Transverse colon (tissue), 4 donors: ENCODE measurements at regions not wholly inside any gene's neighbourhood (a gene's known extent, or its start where the extent isn't known, plus 50 kb on each side); places are given as distances from the start of the nearest gene placed in this dataset.

Experiments
- CTCF ChIP-seq, 5 experiments: fragments of 200-600 bp in 3 of 5; fragments of 450-650 bp in 2 of 5; sonication (generic) in 3 of 5; IDR thresholded peaks; 1 replicate in 2 of 5; 2 replicates in 3 of 5; pipeline ENCODE4 v1.5.1; 2016 to 2017; ENCODE audit warnings: antibody characterized with exemption in 5 of 5, inconsistent platforms in 3 of 5, mild to moderate bottlenecking in 2 of 5, moderate library complexity in 1 of 5
- EP300 ChIP-seq: sonication (generic); formaldehyde crosslinking; IDR thresholded peaks from one replicate; pipeline ENCODE4 v1.6.1; 2017; ENCODE audit warnings: antibody characterized with exemption, low read depth
- POLR2A ChIP-seq: fragments of 450-650 bp; IDR thresholded peaks from one replicate; pipeline ENCODE4 v1.6.1; 2016; ENCODE audit warnings: antibody characterized with exemption, mild to moderate bottlenecking, moderate library complexity
- POLR2AphosphoS5 ChIP-seq, 3 donors: sonication (generic); formaldehyde crosslinking; IDR thresholded peaks; one replicate each; pipeline ENCODE4 v1.6.1; 2016; ENCODE audit warnings: antibody characterized with exemption in 3 of 3

- no peak for TF ChIP-seq CTCF (IDR thresholded peaks at IDR 0.05)
- no peak for TF ChIP-seq POLR2AphosphoS5 (IDR thresholded peaks at IDR 0.05)
- no peak for TF ChIP-seq POLR2A
- no peak for TF ChIP-seq EP300
These were observed 248.5 kb downstream of the RERGL start for GRCh38 chr12:17841496-17841895.
